IMR-90 (cell line): ENCODE measurements at regions not wholly inside any gene's neighbourhood (a gene's known extent, or its start where the extent isn't known, plus 50 kb on each side); places are given as distances from the start of the nearest gene placed in this dataset.

ENCODE experiments used
- ATAC-seq: fragments of 200-7000 bp; cut with Tn5 transposase; 2 replicates; pipeline ENCODE4 v1.9.1; 2020; ENCODE audit warnings: low read depth, mild to moderate bottlenecking, moderate library complexity
- BruUV-seq: library from RNA; stranded (reverse); fragments of 400-500 nt; replicated peaks from 2 replicates; lab custom pipeline; 2021; lab: Mats Ljungman, UMichigan
- CTCF ChIA-PET: fragments of 300-600 bp; formaldehyde crosslinking; extraction: SDS; loops from one replicate; lab custom pipeline; 2021; ENCODE audit warnings: antibody characterized with exemption; lab: Yijun Ruan, JAX
- POLR2A ChIA-PET: fragments of 300-600 bp; sonication (Branson Sonifier 250); formaldehyde crosslinking; loops from one replicate; lab custom pipeline; 2022; ENCODE audit warnings: antibody characterized with exemption; ENCODE audit not compliant: unreplicated experiment; lab: Charles Lee
- DNase-seq: peaks from one replicate; pipeline ENCODE4 v3.0.0; 2013
- H2AFZ ChIP-seq: replicated peaks from 2 replicates; pipeline ENCODE3; 2013; ENCODE audit warnings: low read length, mild to moderate bottlenecking; ENCODE audit not compliant: poor library complexity
- H2AK5ac ChIP-seq: 2 replicates; pipeline ENCODE4 v1.6.1; 2013; ENCODE audit warnings: low read depth, low read length, inconsistent platforms
- H2AK9ac ChIP-seq: replicated peaks from 2 replicates; pipeline ENCODE3; 2013; ENCODE audit warnings: mild to moderate bottlenecking, low read depth, low read length, moderate library complexity; ENCODE audit not compliant: poor library complexity
- H2BK120ac ChIP-seq: 2 replicates; pipeline ENCODE4 v1.6.1; 2013; ENCODE audit warnings: low read depth, low read length, inconsistent platforms
- H2BK15ac ChIP-seq: 3 replicates; pipeline ENCODE4 v1.6.1; 2013; ENCODE audit warnings: low read depth, low read length, inconsistent platforms
- H2BK20ac ChIP-seq: 2 replicates; pipeline ENCODE4 v1.6.1; 2013; ENCODE audit warnings: low read depth, mild to moderate bottlenecking, inconsistent platforms, low read length, moderate library complexity
- H2BK5ac ChIP-seq: 2 replicates; pipeline ENCODE4 v1.6.1; 2013; ENCODE audit warnings: mild to moderate bottlenecking, low read depth, low read length, inconsistent platforms; ENCODE audit not compliant: poor library complexity, severe bottlenecking
- H3K14ac ChIP-seq: replicated peaks from 2 replicates; pipeline ENCODE4 v1.6.1; 2013; ENCODE audit warnings: low read depth, low read length, inconsistent platforms
- H3K18ac ChIP-seq: 2 replicates; pipeline ENCODE4 v1.6.1; 2013; ENCODE audit warnings: low read depth, low read length, control low read depth
- H3K23ac ChIP-seq: 2 replicates; pipeline ENCODE4 v1.6.1; 2013; ENCODE audit warnings: low read depth, low read length, inconsistent platforms
- H3K27ac ChIP-seq: 2 replicates; pipeline ENCODE4 v1.5.1; 2013; ENCODE audit warnings: mild to moderate bottlenecking, control low read depth, low read length; ENCODE audit not compliant: insufficient read depth
- H3K27me3 ChIP-seq: 2 replicates; pipeline ENCODE4 v1.6.1; 2013; ENCODE audit warnings: low read length; ENCODE audit not compliant: control insufficient read depth, insufficient read depth
- H3K36me3 ChIP-seq: 2 replicates; pipeline ENCODE4 v1.6.1; 2013; ENCODE audit warnings: low read length, mixed read lengths; ENCODE audit not compliant: control insufficient read depth, insufficient read depth
- H3K4ac ChIP-seq: 2 replicates; pipeline ENCODE4 v1.6.1; 2013; ENCODE audit warnings: low read depth, low read length, inconsistent platforms
- H3K4me1 ChIP-seq: 2 replicates; pipeline ENCODE4 v1.6.1; 2013; ENCODE audit warnings: low read length, mixed read lengths; ENCODE audit not compliant: control insufficient read depth, insufficient read depth
- H3K4me2 ChIP-seq: 2 replicates; pipeline ENCODE4 v1.6.1; 2013; ENCODE audit warnings: low read depth, mild to moderate bottlenecking, control low read depth, low read length, moderate library complexity
- H3K4me3 ChIP-seq: 2 replicates; pipeline ENCODE4 v1.5.1; 2013; ENCODE audit warnings: low read depth, mild to moderate bottlenecking, control low read depth, low read length, moderate library complexity; ENCODE audit not compliant: insufficient read depth
- H3K56ac ChIP-seq: 2 replicates; pipeline ENCODE4 v1.6.1; 2013; ENCODE audit warnings: low read length, inconsistent platforms; ENCODE audit not compliant: insufficient read depth; ENCODE audit errors: extremely low read depth
- H3K79me1 ChIP-seq, 2 experiments: 2 replicates each; pipeline ENCODE4 v1.6.1; 2013; ENCODE audit warnings: low read length in 2 of 2, inconsistent platforms in 1 of 2, low read depth in 1 of 2
- H3K9ac ChIP-seq: 2 replicates; pipeline ENCODE4 v1.6.1; 2013; ENCODE audit warnings: low read depth, low read length, control low read depth
- H3K9me1 ChIP-seq: 2 replicates; pipeline ENCODE4 v1.6.1; 2013; ENCODE audit warnings: low read length, inconsistent platforms; ENCODE audit not compliant: insufficient read depth
- H3K9me3 ChIP-seq: 2 replicates; pipeline ENCODE4 v1.6.1; 2013; ENCODE audit warnings: low read length; ENCODE audit not compliant: control insufficient read depth, insufficient read depth
- H4K20me1 ChIP-seq: 2 replicates; pipeline ENCODE4 v1.6.1; 2013; ENCODE audit warnings: low read length, inconsistent platforms; ENCODE audit not compliant: insufficient read depth
- H4K5ac ChIP-seq: 2 replicates; pipeline ENCODE4 v1.6.1; 2013; ENCODE audit warnings: mild to moderate bottlenecking, low read depth, low read length, control low read depth
- H4K8ac ChIP-seq, 2 experiments: 2 replicates each; pipeline ENCODE4 v1.6.1; 2013; ENCODE audit warnings: low read depth in 2 of 2, low read length in 2 of 2, control low read depth in 1 of 2, inconsistent platforms in 1 of 2
- H4K91ac ChIP-seq: 2 replicates; pipeline ENCODE4 v1.6.1; 2013; ENCODE audit warnings: low read depth, low read length, inconsistent platforms; ENCODE audit not compliant: insufficient read depth
- BHLHE40 ChIP-seq: fragments of 150-350 bp; IDR thresholded peaks from 2 replicates; pipeline ENCODE4 v1.6.1; 2016; ENCODE audit warnings: mild to moderate bottlenecking, low read depth, low read length
- CEBPB ChIP-seq: IDR thresholded peaks from 2 replicates; pipeline ENCODE4 v1.6.1; 2012; ENCODE audit warnings: low read depth, low read length, improper control_type of control experiment
- FOS ChIP-seq: fragments of 150-350 bp; IDR thresholded peaks from 2 replicates; pipeline ENCODE4 v1.6.1; 2016; ENCODE audit warnings: low read depth, low read length
- MAZ ChIP-seq: IDR thresholded peaks from 2 replicates; pipeline ENCODE4 v1.6.1; 2012; ENCODE audit warnings: low read depth, mild to moderate bottlenecking, low read length, improper control_type of control experiment, moderate library complexity, borderline replicate concordance
- MXI1 ChIP-seq: IDR thresholded peaks from 2 replicates; pipeline ENCODE4 v1.6.1; 2012; ENCODE audit warnings: low read depth, mild to moderate bottlenecking, low read length, moderate library complexity, borderline replicate concordance
- NFE2L2 ChIP-seq: fragments of 150-350 bp; IDR thresholded peaks from 2 replicates; pipeline ENCODE4 v1.6.1; 2016; ENCODE audit warnings: low read depth, mild to moderate bottlenecking, low read length
- POLR2A ChIP-seq: IDR thresholded peaks from 2 replicates; pipeline ENCODE4 v1.6.1; 2012; ENCODE audit warnings: mild to moderate bottlenecking, low read depth, low read length
- RAD21 ChIP-seq: IDR thresholded peaks from 2 replicates; pipeline ENCODE4 v1.6.1; 2012; ENCODE audit warnings: low read length, improper control_type of control experiment
- RCOR1 ChIP-seq: IDR thresholded peaks from 2 replicates; pipeline ENCODE4 v1.6.1; 2012; ENCODE audit warnings: mild to moderate bottlenecking, low read length, improper control_type of control experiment; ENCODE audit not compliant: insufficient replicate concordance
- whole genome bisulfite sequencing, 2 experiments: methylation state at CpG; one replicate each; pipeline versions ENCODE4 v1.1.5 to v1.1.7; 2013; ENCODE audit warnings: missing lambda C conversion rate in 2 of 2; ENCODE audit not compliant: insufficient read length in 1 of 2; ENCODE audit errors: extremely low coverage in 2 of 2; 5-methylcytosine and 5-hydroxymethylcytosine counted together
- dilution Hi-C: fragments of 300-500 bp; cut with HindIII; formaldehyde crosslinking; loops from one replicate; pipeline ENCODE4 v1.14.3; 2018; ENCODE audit warnings: low sequenced_read_pairs; ENCODE audit not compliant: unreplicated experiment
- in situ Hi-C: fragments of 300-500 bp; cut with MboI; formaldehyde crosslinking; loops from 3 replicates; pipeline ENCODE4 v1.14.3; 2019; ENCODE audit warnings: low sequenced_read_pairs, inconsistent platforms, mixed read lengths
- intact Hi-C: fragments of 100-400 bp; cut with micrococcal nuclease; formaldehyde crosslinking; loops from 2 replicates; pipeline ENCODE4 v1.10.0; 2022

- no CpG with 5 or more reads among the region's 2 CpGs for WGBS, 2 experiments
- H3K27ac ChIP-seq = no peak overlapping the region
- H4K20me1 ChIP-seq = no peaks in the 10 kb centered on the region
- no peak overlapping the region for H2BK20ac ChIP-seq
- H2BK5ac ChIP-seq = no peak overlapping the region
- H3K4me3 ChIP-seq = no peak overlapping the region
- no peak overlapping the region for H3K18ac ChIP-seq
- no peak overlapping the region for H4K8ac ChIP-seq
- H3K4me2 ChIP-seq = no peak overlapping the region
- no peak for TF ChIP-seq FOS
- no peak for TF ChIP-seq MXI1
- TF ChIP-seq MAZ = no peak
- no peak for TF ChIP-seq POLR2A
- no peak for TF ChIP-seq CEBPB
- TF ChIP-seq NFE2L2 = no peak
- no peak for TF ChIP-seq BHLHE40
- no peak for TF ChIP-seq RCOR1
- no peak for TF ChIP-seq RAD21
- BruUV-seq = no TSS peak
- peaks cover 6% of the 10 kb centered on the region for H3K9me3 ChIP-seq
- DNase-seq (no peak), ATAC-seq (no peak)
- H2BK15ac ChIP-seq = no peak overlapping the region
- H3K36me3 ChIP-seq = no peaks in the 10 kb centered on the region
- dilution Hi-C loops (no loop called here), in situ Hi-C loops (no loop called here), intact Hi-C loops (no loop called here)
- no peak overlapping the region for H2AFZ ChIP-seq
- H3K9ac ChIP-seq = no peak overlapping the region
- H3K23ac ChIP-seq = no peak overlapping the region
- ChIA-PET POLR2A (no interaction called here), CTCF (no interaction called here)
- no peak overlapping the region for H4K5ac ChIP-seq
- no peaks in the 10 kb centered on the region for H3K4me1 ChIP-seq
- H3K9me1 ChIP-seq = no peaks in the 10 kb centered on the region
- no peak overlapping the region for H2AK5ac ChIP-seq
- no peaks in the 10 kb centered on the region for H3K27me3 ChIP-seq
- no peak overlapping the region for H3K14ac ChIP-seq
- H4K91ac ChIP-seq = no peak overlapping the region
- H2AK9ac ChIP-seq = no peak overlapping the region
- H2BK120ac ChIP-seq = no peak overlapping the region
- H3K4ac ChIP-seq = no peak overlapping the region
- H3K56ac ChIP-seq = no peak overlapping the region
- H3K79me1 ChIP-seq = no peaks in the 10 kb centered on the region
These were observed 1102.7 kb downstream of the TSN start for GRCh38 chr2:122858075-122858702.
